Caki2 (cell line): ENCODE measurements at regions not wholly inside any gene's neighbourhood (a gene's known extent, or its start where the extent isn't known, plus 50 kb on each side); places are given as distances from the start of the nearest gene placed in this dataset.

Experiments used
- DNase-seq: peaks from one replicate; pipeline ENCODE4 v3.0.0-alpha.2; 2015; ENCODE audit warnings: low read depth
- in situ Hi-C: cut with HindIII; loops from 2 replicates; pipeline ENCODE4 v1.10.0; 2016; ENCODE audit warnings: low sequenced_read_pairs, low pct_unique_long_range_greater_than_20kb, mixed read lengths

DNA sequence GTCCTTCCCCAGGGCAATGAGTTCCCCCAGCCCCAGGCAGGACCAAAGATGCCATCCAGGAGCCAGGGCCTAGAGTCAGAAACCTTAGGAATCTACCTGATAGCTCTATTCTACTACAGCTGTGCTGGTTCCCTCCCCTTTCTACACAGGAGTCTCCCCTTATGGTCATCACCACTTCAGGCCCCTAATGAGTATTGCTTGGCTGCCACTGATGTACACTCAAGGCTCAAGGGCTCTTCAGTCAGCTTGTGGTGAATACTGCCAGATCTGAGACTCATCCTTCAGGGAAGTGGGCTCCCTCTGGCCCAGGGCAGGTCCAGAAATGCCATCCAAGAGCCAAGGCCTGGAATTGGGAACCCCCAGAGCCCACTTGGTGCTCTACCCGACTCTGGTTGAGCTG lies 248.6 kb downstream of the ALDH8A1 start:
- no peak for DNase-seq
- in situ Hi-C loops = no loop called here

DNA sequence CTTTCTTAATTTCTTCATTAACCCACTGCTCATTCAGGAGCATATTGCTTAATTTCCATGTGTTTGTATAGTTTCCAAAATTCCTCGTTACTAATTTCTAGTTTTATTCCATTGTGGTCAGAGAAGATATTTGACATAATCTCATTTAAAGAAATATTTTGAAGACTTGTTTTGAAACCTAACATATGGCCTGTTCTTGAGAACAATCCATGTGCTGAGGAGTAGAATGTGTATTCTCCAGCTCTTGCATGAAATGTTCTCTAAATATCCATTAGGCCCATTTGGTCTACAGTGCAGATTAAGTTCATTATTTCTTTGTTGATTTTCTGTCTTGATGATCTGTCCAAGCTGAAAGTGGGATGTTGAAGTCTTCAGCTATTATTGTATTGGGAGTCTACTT lies 251.7 kb downstream of the ALDH8A1 start:
- in situ Hi-C loops = no loop called here
- DNase-seq = no peak

DNA sequence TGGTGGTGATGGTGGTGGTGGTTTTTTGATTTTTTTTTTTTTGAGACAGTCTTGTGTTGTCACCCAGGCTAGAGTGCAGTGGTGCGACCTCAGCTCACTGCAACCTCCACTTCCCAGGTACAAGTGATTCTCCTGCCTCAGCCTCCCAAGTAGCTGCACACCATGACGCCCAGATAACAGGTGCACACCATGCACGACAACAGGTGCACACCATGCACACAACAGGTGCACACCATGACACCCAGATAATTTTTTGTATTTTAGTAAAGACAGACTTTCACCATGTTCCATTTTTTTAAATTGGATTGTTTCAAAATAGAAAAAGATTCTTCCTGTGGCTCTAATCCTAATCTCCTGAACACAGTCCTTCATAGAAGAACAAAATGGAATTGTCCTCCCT lies 257.9 kb downstream of the ALDH8A1 start:
- in situ Hi-C loops = no loop called here
- DNase-seq = no peak

DNA sequence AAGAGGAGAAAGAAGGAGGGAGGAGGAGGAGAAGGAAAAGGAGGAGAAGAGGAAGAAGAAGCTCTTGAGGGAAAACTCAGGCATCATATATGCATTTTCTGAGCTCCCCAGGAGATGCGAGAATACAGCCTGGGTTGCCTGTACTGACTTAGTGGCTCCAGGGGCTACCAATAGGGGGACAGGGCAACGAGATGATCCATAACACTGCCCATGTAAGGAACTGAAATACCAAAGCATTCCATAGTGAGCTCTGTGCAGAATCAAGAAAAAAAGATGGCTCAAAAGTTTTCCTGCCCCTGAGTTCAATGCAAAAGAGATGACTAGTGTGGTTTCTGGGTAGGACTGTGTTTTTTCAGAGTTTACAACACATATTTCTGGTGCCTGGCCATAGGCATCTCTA lies 258.7 kb downstream of the ALDH8A1 start:
- in situ Hi-C loops = no loop called here
- no peak for DNase-seq

DNA sequence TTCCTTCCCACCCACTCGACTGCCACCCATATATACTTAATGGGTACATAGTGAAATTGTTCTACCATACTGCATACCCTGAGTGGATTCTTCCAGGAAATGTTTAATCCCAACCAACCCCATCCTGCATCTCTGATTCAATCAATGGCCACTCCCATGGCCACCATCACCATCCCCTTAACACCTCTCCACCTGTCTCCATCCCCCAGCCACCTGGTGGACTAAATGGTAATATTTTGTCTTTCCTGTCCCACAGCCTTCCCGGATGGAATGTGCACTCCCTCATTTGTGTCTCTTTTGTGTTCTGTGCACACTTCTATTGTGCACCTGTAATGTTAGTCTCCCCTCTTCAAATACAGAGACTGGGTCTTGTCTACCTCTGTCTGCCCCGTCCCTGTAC lies 259.9 kb downstream of the ALDH8A1 start:
- in situ Hi-C loops = no loop called here

DNA sequence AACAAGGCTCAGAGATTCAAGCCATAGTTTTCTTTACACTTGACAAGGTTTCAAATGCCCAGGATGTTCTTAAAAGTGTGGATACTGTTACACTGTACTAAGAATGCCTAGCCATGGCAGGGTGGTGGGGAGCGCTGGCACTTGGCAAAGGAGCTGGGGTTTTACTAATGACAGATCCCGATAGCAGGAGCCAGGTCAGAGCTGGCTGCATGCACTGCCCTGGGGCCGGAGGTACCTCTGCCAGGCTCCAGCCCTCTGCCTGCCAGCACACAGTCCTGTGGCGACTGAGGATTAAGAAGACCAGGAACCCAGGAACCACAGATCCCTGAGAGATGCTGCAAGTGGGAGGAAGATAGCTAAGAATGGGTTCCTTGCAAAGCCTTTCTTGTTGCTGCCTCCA lies 260.3 kb downstream of the ALDH8A1 start:
- in situ Hi-C loops = no loop called here
- no peak for DNase-seq

More for the DNA sequence above, 259.9 kb downstream of the ALDH8A1 start:
- DNase-seq = no peak

DNA sequence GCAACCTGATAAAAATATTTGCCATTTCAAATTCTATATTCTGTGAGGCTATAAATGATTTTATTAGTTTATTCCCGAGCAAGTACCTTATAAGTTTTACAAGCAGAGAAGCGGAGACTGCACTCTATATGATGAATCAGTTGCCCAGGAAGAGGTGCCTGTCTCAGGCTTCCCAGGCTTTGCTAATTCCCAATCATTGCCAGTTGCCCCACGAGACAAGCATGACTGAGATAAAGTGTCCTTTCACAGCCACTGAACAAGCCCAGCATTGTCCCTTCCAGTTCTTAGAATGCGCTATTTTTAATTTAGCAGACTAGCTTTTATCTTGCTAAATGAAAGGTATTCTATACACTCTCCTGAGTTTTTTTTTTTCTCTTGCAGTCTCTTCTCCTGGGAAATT lies 260.7 kb downstream of the ALDH8A1 start:
- DNase-seq = no peak
- in situ Hi-C loops = no loop called here

DNA sequence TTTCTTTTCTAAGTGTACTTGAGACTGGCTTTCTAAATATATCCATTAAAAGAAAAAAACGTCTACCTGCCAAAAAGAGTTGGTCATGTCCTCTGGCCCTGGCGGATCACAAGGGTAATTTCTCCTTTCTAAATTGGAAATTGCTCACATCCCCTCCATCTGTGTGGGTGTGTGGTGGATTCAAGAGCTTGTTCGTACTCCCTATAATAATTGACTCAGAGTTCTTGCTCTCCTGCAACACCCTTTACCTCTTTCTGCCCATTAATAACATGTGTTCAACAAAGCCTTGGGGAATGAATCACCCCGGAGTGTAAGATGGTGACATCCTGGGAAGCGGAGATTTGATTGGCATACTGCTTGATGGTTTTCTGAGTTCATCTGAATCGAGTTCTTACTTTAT lies 263.8 kb downstream of the ALDH8A1 start:
- no peak for DNase-seq
- in situ Hi-C loops = no loop called here

DNA sequence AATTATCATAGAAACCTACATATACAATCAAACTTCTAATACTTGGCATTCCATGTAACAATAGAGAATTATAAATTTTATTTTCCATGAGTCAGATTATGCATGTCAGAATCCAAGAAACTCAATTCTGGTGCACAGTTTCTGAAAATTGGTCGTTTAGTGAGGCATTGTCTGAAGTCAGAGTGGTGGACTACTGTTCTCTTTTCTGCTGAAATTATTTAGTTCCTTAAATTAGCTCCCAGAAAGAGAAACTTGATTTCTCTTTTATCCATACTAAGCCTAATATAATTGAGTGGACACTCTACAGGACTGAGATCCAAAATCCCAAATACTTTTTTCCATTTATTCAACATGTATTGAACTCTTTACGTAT lies 265.5 kb downstream of the ALDH8A1 start:
- in situ Hi-C loops = no loop called here

DNA sequence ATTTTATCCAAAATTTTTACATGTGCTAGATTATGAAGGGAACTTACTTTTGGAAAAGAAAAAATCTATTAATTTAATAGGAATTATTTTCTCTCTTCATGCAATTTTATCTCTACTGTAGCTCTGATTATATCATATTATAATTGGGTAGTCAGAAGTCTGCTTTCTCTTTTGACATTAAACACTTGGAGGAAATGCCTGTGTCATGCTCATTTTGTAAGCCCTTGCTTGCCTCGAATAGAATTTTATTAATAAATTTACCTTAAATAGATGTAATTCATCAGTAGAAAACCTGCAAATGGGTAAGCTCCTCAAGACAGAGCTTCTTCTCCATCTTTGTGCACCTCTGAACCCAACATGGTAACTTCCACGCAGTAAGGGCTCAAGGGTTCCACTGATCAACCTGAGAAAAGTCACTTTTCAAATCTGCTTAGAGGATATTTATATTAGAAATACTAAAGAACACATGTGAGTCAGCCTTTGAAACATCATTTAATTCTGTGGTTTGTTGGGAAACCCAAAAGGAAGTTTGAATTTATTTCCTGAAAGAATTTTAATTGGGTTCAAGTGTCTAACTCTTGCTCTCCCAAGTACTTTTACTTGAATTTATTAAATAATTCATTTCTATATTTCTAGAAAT lies 266.0 kb downstream of the ALDH8A1 start:
- DNase-seq = no peak
- in situ Hi-C loops = no loop called here

More for the DNA sequence above, 265.5 kb downstream of the ALDH8A1 start:
- no peak for DNase-seq

DNA sequence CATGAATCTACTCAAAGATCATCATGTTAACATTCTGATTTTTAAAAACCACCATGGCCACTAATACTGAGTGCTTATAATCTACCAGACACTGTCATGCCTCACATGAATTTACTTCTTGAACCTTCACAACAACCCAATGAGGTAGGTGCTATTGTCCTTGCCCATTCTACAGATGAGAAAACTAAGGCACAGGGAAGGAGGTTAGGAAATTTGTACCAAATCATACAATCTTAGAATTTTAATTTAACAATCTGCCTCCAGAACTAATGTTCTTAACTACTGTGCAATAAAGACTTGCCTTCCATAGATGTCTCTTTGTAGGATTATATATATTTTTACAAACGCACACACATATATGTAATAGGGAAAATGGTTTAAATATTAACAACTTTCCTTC lies 269.5 kb downstream of the ALDH8A1 start:
- in situ Hi-C loops = no loop called here

DNA sequence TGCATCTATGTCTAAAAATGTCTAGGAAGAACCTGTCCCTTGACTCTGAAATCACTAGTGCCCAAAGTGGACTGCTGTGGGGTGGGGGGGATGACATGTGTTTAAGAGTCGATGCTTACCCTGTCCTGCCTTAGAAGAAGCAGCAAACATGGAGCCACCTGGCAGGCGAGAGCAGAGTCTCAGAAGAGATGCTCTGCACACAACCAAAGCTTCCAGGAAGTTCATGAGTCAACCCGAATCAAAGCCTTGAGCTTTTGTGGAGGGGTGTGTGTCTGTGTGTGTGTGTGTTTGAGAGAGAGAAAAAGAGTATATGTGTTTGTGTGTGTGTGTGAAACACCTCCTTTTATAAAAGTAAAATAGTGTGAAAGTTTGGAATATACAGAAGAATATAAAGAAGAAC lies 269.9 kb downstream of the ALDH8A1 start:
- DNase-seq = no peak
- in situ Hi-C loops = no loop called here

More for the DNA sequence above, 269.5 kb downstream of the ALDH8A1 start:
- no peak for DNase-seq

DNA sequence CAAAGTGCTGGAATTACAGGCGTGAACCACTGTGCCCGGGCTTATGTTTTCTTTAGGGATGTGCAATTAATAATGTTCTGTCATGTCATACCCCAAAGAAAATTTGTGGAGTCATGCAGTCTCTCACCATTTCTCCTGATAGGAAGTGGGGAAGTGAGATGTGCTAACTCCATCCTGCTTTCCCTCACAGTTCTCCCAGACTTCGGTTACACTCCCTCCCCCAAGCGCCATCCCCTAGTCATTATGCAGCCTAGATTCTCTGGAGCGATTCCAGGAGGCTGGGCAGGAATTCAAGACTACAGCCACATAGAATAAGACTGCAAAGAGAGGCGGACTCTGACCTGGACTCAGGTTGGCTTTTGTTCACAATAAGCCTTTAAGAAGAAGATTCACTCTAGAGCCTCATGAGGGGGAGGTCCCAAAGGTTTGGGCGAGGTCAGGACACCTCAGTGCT lies 271.4 kb downstream of the ALDH8A1 start:
- in situ Hi-C loops = loop anchor here (5.0 kb wide), 1 partner anchor 64 kb away; no protein-coding TSS in a partner anchor
- peak; percentile 88 for DNase-seq

DNA sequence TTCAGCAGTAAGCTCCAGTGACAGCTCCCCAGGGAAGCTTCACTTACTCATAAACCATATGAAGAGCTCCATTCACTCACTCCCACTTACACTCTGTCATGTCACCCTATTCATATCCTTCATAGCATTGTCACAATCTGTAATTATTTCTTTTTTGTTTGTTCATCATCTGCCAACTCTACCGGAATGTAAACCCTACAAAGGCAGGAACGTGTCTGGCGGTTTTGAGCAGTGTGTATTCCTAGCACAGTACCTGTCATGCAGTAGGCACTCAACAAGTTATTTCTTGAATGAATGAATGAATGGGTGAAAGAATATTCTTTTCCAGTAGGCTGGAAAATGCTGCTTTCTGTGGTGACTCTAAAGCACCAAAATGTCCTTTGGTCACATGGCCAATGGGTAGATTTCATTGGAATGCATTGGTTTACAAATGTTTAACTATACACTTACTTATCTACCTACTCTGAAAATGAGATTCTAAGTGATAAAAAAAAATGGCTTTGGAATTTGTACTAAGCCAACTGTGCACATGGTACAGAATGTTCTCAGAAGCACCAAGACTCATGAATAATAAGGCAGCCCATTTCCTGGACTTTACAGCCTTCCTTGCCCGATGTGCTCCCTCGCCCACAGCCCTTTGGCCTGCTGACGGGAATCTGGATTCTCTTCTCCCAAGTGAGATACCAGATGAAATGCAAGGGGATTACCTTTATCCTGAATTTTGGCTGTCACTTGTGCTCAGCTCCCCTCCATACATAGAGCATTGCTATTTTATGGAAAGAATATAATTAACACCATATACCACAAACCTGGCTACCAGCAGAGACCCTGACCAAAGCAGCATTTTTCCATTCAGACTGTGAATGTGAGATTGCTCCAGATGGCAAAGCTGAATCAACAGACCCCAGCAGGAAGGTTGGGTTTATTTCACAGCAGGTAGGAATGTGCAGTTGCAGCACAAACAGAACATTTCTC lies 273.3 kb downstream of the ALDH8A1 start:
- peak; percentile 82 for DNase-seq
- in situ Hi-C loops = loop anchor here (5.0 kb wide), 1 partner anchor 66 kb away; no protein-coding TSS in a partner anchor

DNA sequence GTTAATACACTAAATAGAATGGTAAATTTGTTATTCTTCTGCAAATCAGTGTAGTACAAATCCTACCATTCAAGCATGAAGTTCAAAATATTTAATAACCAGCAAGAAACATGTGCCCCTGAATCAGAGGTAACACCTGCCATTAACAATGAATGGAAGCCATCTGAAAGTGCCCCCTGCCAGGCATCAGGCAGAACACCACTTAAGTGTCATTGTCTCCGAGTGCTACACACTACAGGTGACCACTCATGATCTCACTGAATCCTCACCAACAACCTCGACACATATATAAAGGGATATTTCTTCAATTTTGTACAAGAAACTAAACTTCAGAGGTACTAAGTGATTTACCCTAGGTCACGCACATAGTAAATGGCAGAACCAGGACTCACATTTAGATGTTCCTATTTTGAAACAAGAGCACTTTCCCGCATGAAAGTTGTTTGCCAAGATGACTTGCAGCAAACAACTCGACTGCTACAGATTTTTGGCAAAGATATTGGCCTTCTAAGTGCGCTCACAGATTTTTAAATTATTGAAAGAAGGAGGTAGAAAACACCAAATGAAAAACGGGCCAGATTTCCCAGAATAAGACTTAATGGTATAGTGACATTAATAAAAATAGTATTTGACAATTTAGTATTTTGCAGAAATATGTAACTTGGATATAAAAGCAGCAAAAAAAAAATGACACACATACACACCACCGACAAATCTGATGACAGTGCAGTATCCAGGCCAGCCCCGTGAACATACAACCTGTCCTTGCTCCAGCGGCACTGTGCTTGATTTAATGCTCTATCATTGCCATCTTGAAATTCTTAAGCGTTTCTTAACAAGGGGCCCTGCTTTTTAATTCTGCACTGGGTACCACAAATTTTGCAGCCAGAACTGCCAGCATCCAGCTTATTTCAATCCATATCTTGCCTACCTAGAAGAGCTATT lies 274.5 kb downstream of the ALDH8A1 start:
- in situ Hi-C loops = loop anchor here (5.0 kb wide), 1 partner anchor 67 kb away; no protein-coding TSS in a partner anchor
- DNase-seq = no peak

DNA sequence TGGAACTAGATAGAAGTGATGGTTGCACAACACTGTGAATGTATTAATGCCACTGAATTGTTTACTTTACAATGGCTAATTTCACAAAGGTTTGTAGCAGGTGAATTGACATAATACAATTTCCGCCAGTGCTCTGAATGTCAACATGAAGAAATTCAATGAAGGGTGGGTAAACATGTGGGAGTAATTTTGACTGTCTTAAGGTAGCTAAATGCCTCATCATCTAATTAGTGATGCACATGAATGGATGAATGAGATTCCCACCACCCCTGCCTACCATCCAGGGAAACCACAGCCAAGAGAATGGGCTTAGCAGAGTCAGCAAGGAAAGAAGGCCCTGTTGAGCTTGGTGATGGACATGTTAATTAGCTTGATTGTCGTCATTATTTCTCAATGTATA lies 275.3 kb downstream of the ALDH8A1 start:
- no peak for DNase-seq
- in situ Hi-C loops = no loop called here

DNA sequence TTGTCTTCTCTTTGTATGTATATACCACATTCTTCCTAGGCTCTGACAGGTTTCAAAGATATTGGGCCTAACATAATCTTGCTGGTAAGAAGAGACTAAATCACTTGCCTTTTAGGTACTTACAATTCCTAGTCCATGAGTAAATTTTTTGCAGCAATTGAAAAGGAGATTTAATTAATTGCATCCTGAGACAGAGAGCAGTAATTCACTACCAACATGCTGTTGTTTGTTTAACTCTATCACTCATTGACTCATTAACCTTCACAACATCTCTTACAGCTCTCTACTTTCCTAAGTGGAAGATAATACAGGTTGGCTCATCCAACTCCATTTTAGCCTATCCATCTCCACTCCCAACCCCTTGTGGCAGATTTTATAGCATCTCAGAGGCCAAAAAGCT lies 280.4 kb downstream of the ALDH8A1 start:
- DNase-seq = no peak

DNA sequence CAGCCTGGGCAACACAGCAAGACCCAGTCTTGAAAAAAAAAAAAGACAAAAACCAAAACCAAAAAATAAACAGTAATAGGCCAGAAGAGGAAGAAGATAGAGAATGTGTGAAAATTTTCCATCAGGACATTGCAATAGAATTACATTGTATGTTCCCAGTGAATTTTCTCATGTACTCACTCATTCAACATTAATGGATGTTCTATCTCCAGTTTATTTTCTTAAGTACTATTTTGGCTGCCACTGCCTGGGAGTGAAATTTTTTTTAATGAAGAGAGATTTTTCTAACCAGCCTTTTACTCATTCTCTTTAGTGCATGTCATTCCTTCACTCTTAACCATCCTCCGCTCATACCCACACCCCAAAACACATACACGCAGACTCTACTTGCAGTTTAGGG lies 282.8 kb downstream of the ALDH8A1 start:
- in situ Hi-C loops = no loop called here
- DNase-seq = no peak

More for the DNA sequence above, 280.4 kb downstream of the ALDH8A1 start:
- in situ Hi-C loops = no loop called here
